WTC11 (cell line): ENCODE measurements at regions not wholly inside any gene's neighbourhood (a gene's known extent, or its start where the extent isn't known, plus 50 kb on each side); places are given as distances from the start of the nearest gene placed in this dataset.

Experiments used
- ATAC-seq: fragments of 200-7000 bp; cut with Tn5 transposase; 2 replicates; pipeline ENCODE4 v1.10.0; 2021; ENCODE audit warnings: mild to moderate bottlenecking, moderate library complexity
- CTCF ChIA-PET: fragments of 300-600 bp; sonication (Branson Sonifier 250); formaldehyde crosslinking; loops from one replicate; lab custom pipeline; 2021; ENCODE audit warnings: antibody characterized with exemption; lab: Charles Lee
- POLR2A ChIA-PET: fragments of 350-600 bp; sonication (Branson Sonifier 250); formaldehyde crosslinking; loops from one replicate; lab custom pipeline; 2021; ENCODE audit warnings: antibody characterized with exemption; lab: Charles Lee
- DNase-seq: peaks from one replicate; pipeline ENCODE4 v3.0.0; 2021; ENCODE audit warnings: low spot score
- H3K27ac Mint-ChIP-seq: 2 replicates; pipeline ENCODE4 v1.8.0; 2021; ENCODE audit warnings: mixed read lengths
- H3K27me3 Mint-ChIP-seq: 2 replicates; pipeline ENCODE4 v1.8.0; 2021; ENCODE audit warnings: low read depth, mild to moderate bottlenecking, moderate library complexity, mixed read lengths
- H3K36me3 Mint-ChIP-seq: 2 replicates; pipeline ENCODE4 v1.8.0; 2021; ENCODE audit warnings: mixed read lengths
- H3K4me1 Mint-ChIP-seq: 2 replicates; pipeline ENCODE4 v1.8.0; 2022; ENCODE audit warnings: mixed read lengths
- H3K4me3 Mint-ChIP-seq: 2 replicates; pipeline ENCODE4 v1.8.0; 2021; ENCODE audit warnings: mild to moderate bottlenecking, moderate library complexity, mixed read lengths
- H3K9me3 Mint-ChIP-seq: 2 replicates; pipeline ENCODE4 v1.8.0; 2021; ENCODE audit warnings: mixed read lengths
- CREM ChIP-seq: sonication (generic); formaldehyde crosslinking; IDR thresholded peaks from 2 replicates; pipeline ENCODE4 v1.8.1; 2022; ENCODE audit warnings: mild to moderate bottlenecking, missing genetic modification reagents, moderate library complexity
- ETV6 ChIP-seq: sonication (generic); formaldehyde crosslinking; IDR thresholded peaks from 2 replicates; pipeline ENCODE4 v1.8.1; 2022; ENCODE audit warnings: mild to moderate bottlenecking, missing genetic modification reagents
- JAZF1 ChIP-seq: fragments of 250-450 bp; sonication (Bioruptor Pico); IDR thresholded peaks from 2 replicates; pipeline ENCODE4 v1.9.0; 2021; ENCODE audit warnings: moderate library complexity, mild to moderate bottlenecking, inconsistent platforms
- MYBL2 ChIP-seq: sonication (generic); formaldehyde crosslinking; IDR thresholded peaks from 2 replicates; pipeline ENCODE4 v1.8.1; 2023; ENCODE audit warnings: mild to moderate bottlenecking, moderate library complexity, missing genetic modification reagents
- NFE2L1 ChIP-seq: sonication (generic); formaldehyde crosslinking; IDR thresholded peaks from 2 replicates; pipeline ENCODE4 v1.8.1; 2023; ENCODE audit warnings: missing genetic modification reagents
- OVOL2 ChIP-seq: fragments of 250-450 bp; sonication (Bioruptor Pico); IDR thresholded peaks from 2 replicates; pipeline ENCODE4 v1.9.0; 2021; ENCODE audit warnings: mild to moderate bottlenecking, borderline replicate concordance
- RORB ChIP-seq: fragments of 250-450 bp; sonication (Bioruptor Pico); IDR thresholded peaks from 2 replicates; pipeline ENCODE4 v1.9.0; 2021; ENCODE audit warnings: mild to moderate bottlenecking
- SMAD3 ChIP-seq: sonication (generic); formaldehyde crosslinking; IDR thresholded peaks from 2 replicates; pipeline ENCODE4 v1.8.0; 2022; ENCODE audit warnings: missing genetic modification reagents, mild to moderate bottlenecking, borderline replicate concordance
- TCF7 ChIP-seq: sonication (generic); formaldehyde crosslinking; IDR thresholded peaks from 2 replicates; pipeline ENCODE4 v1.8.0; 2022; ENCODE audit warnings: mild to moderate bottlenecking, low read depth, missing genetic modification reagents, moderate library complexity
- TEAD1 ChIP-seq: sonication (generic); formaldehyde crosslinking; IDR thresholded peaks from 2 replicates; pipeline ENCODE4 v1.8.0; 2022; ENCODE audit warnings: mild to moderate bottlenecking, missing genetic modification reagents
- TP53 ChIP-seq: sonication (generic); formaldehyde crosslinking; IDR thresholded peaks from 2 replicates; pipeline ENCODE4 v1.8.1; 2023; ENCODE audit warnings: mild to moderate bottlenecking, missing genetic modification reagents
- ZNF138 ChIP-seq: sonication (generic); formaldehyde crosslinking; conservative IDR thresholded peaks from 2 replicates; pipeline ENCODE4 v1.8.1; 2022; ENCODE audit warnings: mild to moderate bottlenecking, moderate library complexity, missing genetic modification reagents
- ZNF263 ChIP-seq: sonication (generic); formaldehyde crosslinking; IDR thresholded peaks from 2 replicates; pipeline ENCODE4 v1.8.1; 2022; ENCODE audit warnings: low read depth, mild to moderate bottlenecking, moderate library complexity, missing genetic modification reagents
- TF ChIP-seq, protein P1 (sequence below): sonication (generic); formaldehyde crosslinking; IDR thresholded peaks from 2 replicates; pipeline ENCODE4 v1.8.1; 2023; ENCODE audit warnings: mild to moderate bottlenecking, missing genetic modification reagents, moderate library complexity
- TF ChIP-seq, protein P2 (sequence below): sonication (generic); formaldehyde crosslinking; IDR thresholded peaks from 2 replicates; pipeline ENCODE4 v1.8.1; 2022; ENCODE audit warnings: mild to moderate bottlenecking, missing genetic modification reagents, moderate library complexity, borderline replicate concordance
- TF ChIP-seq, protein P3 (sequence below): sonication (generic); formaldehyde crosslinking; IDR thresholded peaks from 2 replicates; pipeline ENCODE4 v1.8.1; 2022; ENCODE audit warnings: mild to moderate bottlenecking, moderate library complexity, missing genetic modification reagents
- TF ChIP-seq, protein P4 (sequence below): sonication (generic); formaldehyde crosslinking; conservative IDR thresholded peaks from 2 replicates; pipeline ENCODE4 v1.8.1; 2022; ENCODE audit warnings: mild to moderate bottlenecking, missing genetic modification reagents
- TF ChIP-seq, protein P5 (sequence below): fragments of 200-600 bp; IDR thresholded peaks from 2 replicates; pipeline ENCODE4 v1.8.0; 2022; ENCODE audit warnings: antibody characterized with exemption
- TF ChIP-seq, protein P6 (sequence below): sonication (generic); formaldehyde crosslinking; IDR thresholded peaks from 2 replicates; pipeline ENCODE4 v1.8.1; 2023; ENCODE audit warnings: mild to moderate bottlenecking, missing genetic modification reagents
- TF ChIP-seq, protein P7 (sequence below): sonication (generic); formaldehyde crosslinking; IDR thresholded peaks from 2 replicates; pipeline ENCODE4 v1.8.0; 2023; ENCODE audit warnings: missing genetic modification reagents
- TF ChIP-seq, protein P8 (sequence below): sonication (generic); formaldehyde crosslinking; IDR thresholded peaks from 2 replicates; pipeline ENCODE4 v1.8.0; 2022; ENCODE audit warnings: mild to moderate bottlenecking, missing genetic modification reagents

DNA sequence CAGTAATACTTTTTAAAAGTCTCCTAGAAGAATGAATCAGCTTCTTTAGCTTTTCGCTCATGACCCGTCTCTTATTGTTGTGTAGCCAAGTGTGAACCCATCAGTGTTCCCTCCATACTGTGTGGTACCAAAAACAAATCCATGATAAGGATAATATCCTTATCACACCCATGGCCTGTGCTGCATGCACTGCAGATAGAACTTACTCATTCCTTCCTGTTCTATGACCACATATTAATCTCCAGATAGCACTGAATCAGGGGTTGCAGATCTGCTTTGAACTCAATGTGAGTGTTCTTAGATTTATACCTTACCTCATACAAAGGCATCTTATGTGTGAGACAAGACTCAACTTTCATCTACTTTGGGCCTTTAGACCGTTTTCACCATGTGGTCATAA is 373.4 kb downstream of the JRKL start:
- ATAC-seq (no peak), DNase-seq (no peak)
- ChIA-PET CTCF (no interaction called here), POLR2A (no interaction called here)
- no peak overlapping the region for H3K4me3 Mint-ChIP-seq
- H3K9me3 Mint-ChIP-seq, result peaks cover 7% of the 10 kb centered on the region
- no peaks in the 10 kb centered on the region for H3K27me3 Mint-ChIP-seq
- H3K36me3 Mint-ChIP-seq, result no peaks in the 10 kb centered on the region
- TF ChIP-seq, protein P1, sequence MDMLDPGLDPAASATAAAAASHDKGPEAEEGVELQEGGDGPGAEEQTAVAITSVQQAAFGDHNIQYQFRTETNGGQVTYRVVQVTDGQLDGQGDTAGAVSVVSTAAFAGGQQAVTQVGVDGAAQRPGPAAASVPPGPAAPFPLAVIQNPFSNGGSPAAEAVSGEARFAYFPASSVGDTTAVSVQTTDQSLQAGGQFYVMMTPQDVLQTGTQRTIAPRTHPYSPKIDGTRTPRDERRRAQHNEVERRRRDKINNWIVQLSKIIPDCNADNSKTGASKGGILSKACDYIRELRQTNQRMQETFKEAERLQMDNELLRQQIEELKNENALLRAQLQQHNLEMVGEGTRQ (CRISPR knock-in tag), result no peak
- TF ChIP-seq, protein P2, sequence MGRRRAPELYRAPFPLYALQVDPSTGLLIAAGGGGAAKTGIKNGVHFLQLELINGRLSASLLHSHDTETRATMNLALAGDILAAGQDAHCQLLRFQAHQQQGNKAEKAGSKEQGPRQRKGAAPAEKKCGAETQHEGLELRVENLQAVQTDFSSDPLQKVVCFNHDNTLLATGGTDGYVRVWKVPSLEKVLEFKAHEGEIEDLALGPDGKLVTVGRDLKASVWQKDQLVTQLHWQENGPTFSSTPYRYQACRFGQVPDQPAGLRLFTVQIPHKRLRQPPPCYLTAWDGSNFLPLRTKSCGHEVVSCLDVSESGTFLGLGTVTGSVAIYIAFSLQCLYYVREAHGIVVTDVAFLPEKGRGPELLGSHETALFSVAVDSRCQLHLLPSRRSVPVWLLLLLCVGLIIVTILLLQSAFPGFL (CRISPR knock-in tag), result no peak
- TF ChIP-seq ZNF263 (CRISPR knock-in tag) (no peak), TCF7 (CRISPR knock-in tag) (no peak)
- TF ChIP-seq, protein P3, sequence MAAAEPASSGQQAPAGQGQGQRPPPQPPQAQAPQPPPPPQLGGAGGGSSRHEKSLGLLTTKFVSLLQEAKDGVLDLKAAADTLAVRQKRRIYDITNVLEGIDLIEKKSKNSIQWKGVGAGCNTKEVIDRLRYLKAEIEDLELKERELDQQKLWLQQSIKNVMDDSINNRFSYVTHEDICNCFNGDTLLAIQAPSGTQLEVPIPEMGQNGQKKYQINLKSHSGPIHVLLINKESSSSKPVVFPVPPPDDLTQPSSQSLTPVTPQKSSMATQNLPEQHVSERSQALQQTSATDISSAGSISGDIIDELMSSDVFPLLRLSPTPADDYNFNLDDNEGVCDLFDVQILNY, result no peak
- TF ChIP-seq, protein P4, sequence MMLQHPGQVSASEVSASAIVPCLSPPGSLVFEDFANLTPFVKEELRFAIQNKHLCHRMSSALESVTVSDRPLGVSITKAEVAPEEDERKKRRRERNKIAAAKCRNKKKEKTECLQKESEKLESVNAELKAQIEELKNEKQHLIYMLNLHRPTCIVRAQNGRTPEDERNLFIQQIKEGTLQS (CRISPR knock-in tag), result no peak
- peaks cover 7% of the 10 kb centered on the region for H3K4me1 Mint-ChIP-seq
- H3K27ac Mint-ChIP-seq, result no peak overlapping the region

DNA sequence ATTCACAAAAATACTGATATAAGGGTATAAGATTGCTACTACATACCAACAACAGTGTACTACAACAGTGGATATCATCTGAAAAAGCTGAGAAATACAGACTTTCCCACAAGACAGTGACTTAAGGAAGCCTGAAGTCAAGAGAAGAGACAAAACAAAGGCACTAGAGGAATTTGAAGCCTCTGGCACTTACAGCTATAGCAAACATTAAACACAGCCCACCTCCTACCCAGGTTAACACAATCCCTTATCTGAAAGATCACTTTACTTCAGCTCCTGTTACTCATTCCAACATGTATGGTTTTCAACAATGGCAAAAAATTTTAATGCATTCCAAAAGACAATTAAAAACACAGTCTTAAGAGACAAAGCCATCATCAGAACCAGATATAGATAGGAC is 388.5 kb downstream of the JRKL start:
- DNase-seq, result no peak

More for the DNA sequence above, 388.5 kb downstream of the JRKL start:
- TF ChIP-seq, protein P5, sequence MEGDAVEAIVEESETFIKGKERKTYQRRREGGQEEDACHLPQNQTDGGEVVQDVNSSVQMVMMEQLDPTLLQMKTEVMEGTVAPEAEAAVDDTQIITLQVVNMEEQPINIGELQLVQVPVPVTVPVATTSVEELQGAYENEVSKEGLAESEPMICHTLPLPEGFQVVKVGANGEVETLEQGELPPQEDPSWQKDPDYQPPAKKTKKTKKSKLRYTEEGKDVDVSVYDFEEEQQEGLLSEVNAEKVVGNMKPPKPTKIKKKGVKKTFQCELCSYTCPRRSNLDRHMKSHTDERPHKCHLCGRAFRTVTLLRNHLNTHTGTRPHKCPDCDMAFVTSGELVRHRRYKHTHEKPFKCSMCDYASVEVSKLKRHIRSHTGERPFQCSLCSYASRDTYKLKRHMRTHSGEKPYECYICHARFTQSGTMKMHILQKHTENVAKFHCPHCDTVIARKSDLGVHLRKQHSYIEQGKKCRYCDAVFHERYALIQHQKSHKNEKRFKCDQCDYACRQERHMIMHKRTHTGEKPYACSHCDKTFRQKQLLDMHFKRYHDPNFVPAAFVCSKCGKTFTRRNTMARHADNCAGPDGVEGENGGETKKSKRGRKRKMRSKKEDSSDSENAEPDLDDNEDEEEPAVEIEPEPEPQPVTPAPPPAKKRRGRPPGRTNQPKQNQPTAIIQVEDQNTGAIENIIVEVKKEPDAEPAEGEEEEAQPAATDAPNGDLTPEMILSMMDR, result no peak
- TF ChIP-seq, protein P6, sequence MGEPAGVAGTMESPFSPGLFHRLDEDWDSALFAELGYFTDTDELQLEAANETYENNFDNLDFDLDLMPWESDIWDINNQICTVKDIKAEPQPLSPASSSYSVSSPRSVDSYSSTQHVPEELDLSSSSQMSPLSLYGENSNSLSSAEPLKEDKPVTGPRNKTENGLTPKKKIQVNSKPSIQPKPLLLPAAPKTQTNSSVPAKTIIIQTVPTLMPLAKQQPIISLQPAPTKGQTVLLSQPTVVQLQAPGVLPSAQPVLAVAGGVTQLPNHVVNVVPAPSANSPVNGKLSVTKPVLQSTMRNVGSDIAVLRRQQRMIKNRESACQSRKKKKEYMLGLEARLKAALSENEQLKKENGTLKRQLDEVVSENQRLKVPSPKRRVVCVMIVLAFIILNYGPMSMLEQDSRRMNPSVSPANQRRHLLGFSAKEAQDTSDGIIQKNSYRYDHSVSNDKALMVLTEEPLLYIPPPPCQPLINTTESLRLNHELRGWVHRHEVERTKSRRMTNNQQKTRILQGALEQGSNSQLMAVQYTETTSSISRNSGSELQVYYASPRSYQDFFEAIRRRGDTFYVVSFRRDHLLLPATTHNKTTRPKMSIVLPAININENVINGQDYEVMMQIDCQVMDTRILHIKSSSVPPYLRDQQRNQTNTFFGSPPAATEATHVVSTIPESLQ (CRISPR knock-in tag), result no peak
- TF ChIP-seq TCF7 (CRISPR knock-in tag) (no peak), CREM (CRISPR knock-in tag) (no peak), TP53 (CRISPR knock-in tag) (no peak), TEAD1 (CRISPR knock-in tag) (no peak), SMAD3 (CRISPR knock-in tag) (no peak), JAZF1 (CRISPR knock-in tag) (no peak), RORB (CRISPR knock-in tag) (no peak), ZNF138 (no peak), OVOL2 (CRISPR knock-in tag) (no peak), ETV6 (CRISPR knock-in tag) (no peak), MYBL2 (CRISPR knock-in tag) (no peak), NFE2L1 (CRISPR knock-in tag) (no peak)
- TF ChIP-seq, protein P3, result no peak
- TF ChIP-seq, protein P7, sequence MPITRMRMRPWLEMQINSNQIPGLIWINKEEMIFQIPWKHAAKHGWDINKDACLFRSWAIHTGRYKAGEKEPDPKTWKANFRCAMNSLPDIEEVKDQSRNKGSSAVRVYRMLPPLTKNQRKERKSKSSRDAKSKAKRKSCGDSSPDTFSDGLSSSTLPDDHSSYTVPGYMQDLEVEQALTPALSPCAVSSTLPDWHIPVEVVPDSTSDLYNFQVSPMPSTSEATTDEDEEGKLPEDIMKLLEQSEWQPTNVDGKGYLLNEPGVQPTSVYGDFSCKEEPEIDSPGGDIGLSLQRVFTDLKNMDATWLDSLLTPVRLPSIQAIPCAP (CRISPR knock-in tag), result no peak
- TF ChIP-seq, protein P1 (CRISPR knock-in tag), result no peak
- TF ChIP-seq, protein P8, sequence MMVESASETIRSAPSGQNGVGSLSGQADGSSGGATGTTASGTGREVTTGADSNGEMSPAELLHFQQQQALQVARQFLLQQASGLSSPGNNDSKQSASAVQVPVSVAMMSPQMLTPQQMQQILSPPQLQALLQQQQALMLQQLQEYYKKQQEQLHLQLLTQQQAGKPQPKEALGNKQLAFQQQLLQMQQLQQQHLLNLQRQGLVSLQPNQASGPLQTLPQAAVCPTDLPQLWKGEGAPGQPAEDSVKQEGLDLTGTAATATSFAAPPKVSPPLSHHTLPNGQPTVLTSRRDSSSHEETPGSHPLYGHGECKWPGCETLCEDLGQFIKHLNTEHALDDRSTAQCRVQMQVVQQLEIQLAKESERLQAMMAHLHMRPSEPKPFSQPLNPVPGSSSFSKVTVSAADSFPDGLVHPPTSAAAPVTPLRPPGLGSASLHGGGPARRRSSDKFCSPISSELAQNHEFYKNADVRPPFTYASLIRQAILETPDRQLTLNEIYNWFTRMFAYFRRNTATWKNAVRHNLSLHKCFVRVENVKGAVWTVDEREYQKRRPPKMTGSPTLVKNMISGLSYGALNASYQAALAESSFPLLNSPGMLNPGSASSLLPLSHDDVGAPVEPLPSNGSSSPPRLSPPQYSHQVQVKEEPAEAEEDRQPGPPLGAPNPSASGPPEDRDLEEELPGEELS (CRISPR knock-in tag), result no peak
- TF ChIP-seq, protein P4 (CRISPR knock-in tag), result no peak
- ATAC-seq, result peak; percentile 55; the same call in 1 of the 2 replicates
- H3K27ac Mint-ChIP-seq, result no peak overlapping the region
- no peak overlapping the region for H3K4me3 Mint-ChIP-seq
- H3K4me1 Mint-ChIP-seq, result peaks cover 12% of the 10 kb centered on the region
- ChIA-PET POLR2A (no interaction called here), CTCF (no interaction called here)
- no peaks in the 10 kb centered on the region for H3K27me3 Mint-ChIP-seq
- no peaks in the 10 kb centered on the region for H3K36me3 Mint-ChIP-seq
- 0 out of 2 replicates have a peak, but pooled peaks cover 5% of the 10 kb centered on the region for H3K9me3 Mint-ChIP-seq
